ENCODE measurements at regions not wholly inside any gene's neighbourhood (a gene's known extent, or its start where the extent isn't known, plus 50 kb on each side); places are given as distances from the start of the nearest gene placed in this dataset.
A peak's percentile ranks its signal among the peaks of the same experiment; 100 is the strongest.

GRCh38 chr16:88325976-88326375 is 56.8 kb upstream of the ZNF469 start:
- H2BK5ac ChIP-seq (ENCODE audit: low read depth, low read length, poor library complexity, severe bottlenecking), result no peak overlapping the region
- H3K27ac ChIP-seq (ENCODE audit: low read length, poor library complexity, severe bottlenecking), result no peak overlapping the region
- H3K14ac ChIP-seq (ENCODE audit: low read length in 2 of 2), result peak overlapping the region in 1 of 2 experiments; percentile 85
- H3K4me2 ChIP-seq (ENCODE audit: low read length, poor library complexity, severe bottlenecking), result no peak overlapping the region
- no peak overlapping the region for H3K18ac ChIP-seq (ENCODE audit: low read depth in 1 of 2, low read length in 2 of 2)
- H3K27me3 ChIP-seq (ENCODE audit: control insufficient read depth in 1 of 2, insufficient read depth in 1 of 2, low read length in 2 of 2), result no peaks in the 10 kb centered on the region
- no peak overlapping the region for H2BK120ac ChIP-seq (ENCODE audit: low read depth, low read length)
- H3K4ac ChIP-seq (ENCODE audit: low read depth in 1 of 2, low read length in 2 of 2), result no peak overlapping the region
- H2BK15ac ChIP-seq (ENCODE audit: low read depth, poor library complexity, severe bottlenecking), result no peak overlapping the region
- H3K36me3 ChIP-seq (ENCODE audit: control insufficient read depth in 1 of 2, insufficient read depth in 2 of 2, low read depth in 1 of 2, low read length in 2 of 2), result no peaks in the 10 kb centered on the region
- DNase-seq, result no peak
- H3K4me3 ChIP-seq (ENCODE audit: insufficient read depth in 1 of 2, low read depth in 1 of 2, low read length in 2 of 2), result no peak overlapping the region
- no peak overlapping the region for H3K9ac ChIP-seq (ENCODE audit: low read length)
- H2AFZ ChIP-seq (ENCODE audit: low read depth, low read length), result no peak overlapping the region
- H2BK12ac ChIP-seq (ENCODE audit: low read length in 2 of 2), result peak overlapping the region in 1 of 2 experiments; percentile 92
- WGBS, result 89% methylated on average over 3 of the region's 3 CpGs
- no peak overlapping the region for H3K23ac ChIP-seq (ENCODE audit: low read length in 2 of 2)
- no peak overlapping the region for H2AK5ac ChIP-seq (ENCODE audit: low read length, severe bottlenecking)
- H3K4me1 ChIP-seq (ENCODE audit: control insufficient read depth, insufficient read depth, low read depth, low read length), result peaks cover 19% of the 10 kb centered on the region
- no peak overlapping the region for H4K8ac ChIP-seq (ENCODE audit: low read length)
- peak overlapping the region; percentile 63 for H4K91ac ChIP-seq (ENCODE audit: low read length)
- no peaks in the 10 kb centered on the region for H3K79me1 ChIP-seq (replicated peaks; ENCODE audit: low read length, poor library complexity, severe bottlenecking)
- peaks cover 3% of the 10 kb centered on the region for H3K9me3 ChIP-seq (ENCODE audit: control insufficient read depth, low read length)

DNA sequence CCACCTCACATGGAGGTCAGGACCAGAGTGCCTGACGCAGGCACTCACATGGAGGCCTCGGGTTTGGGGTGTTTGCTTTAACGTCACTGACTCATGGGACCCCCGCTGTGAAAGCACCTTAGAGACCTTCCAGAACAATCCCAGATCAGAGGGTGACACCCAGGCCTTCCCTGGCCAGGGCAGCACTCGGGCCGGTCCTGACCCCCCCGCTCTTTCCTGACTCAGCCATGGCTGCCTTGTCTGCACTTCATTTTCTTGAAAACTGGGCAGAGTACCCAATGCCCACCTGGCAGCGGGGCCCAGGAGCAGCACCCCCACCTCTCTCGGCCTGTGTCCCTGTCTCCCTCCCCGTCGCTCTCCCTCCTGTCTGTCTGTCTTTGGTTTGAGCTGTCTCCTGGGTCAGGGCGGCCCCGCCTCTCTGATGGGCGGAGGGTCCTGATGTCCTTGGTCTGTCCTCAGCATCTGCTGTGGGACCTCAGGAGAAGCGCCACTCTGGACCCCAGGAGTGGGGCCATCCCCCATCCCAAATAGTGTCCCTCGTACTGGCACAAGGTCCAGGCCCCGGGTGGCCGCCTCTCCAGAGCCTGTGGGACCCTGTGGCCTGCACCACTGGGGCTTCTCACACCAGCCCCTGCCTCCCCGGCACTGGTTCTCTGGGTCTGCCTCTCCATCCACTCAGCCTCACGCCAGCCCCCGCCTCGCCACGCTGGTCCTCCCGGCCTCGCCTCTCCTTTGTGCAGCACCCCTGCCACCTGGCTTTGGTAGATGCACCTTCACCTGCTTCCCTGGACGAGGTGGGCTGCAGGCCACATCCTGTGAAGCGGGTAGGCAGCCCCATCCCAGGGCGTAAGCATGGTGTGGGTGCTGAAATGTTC is 55.9 kb upstream of the ZNF469 start:
- H3K4ac ChIP-seq (ENCODE audit: low read depth in 1 of 2, low read length in 2 of 2), result no peak overlapping the region
- peaks cover 24% of the 10 kb centered on the region for H3K4me1 ChIP-seq (ENCODE audit: control insufficient read depth, insufficient read depth, low read depth, low read length)
- no peak overlapping the region for H4K8ac ChIP-seq (ENCODE audit: low read length)
- no peak overlapping the region for H2BK5ac ChIP-seq (ENCODE audit: low read depth, low read length, poor library complexity, severe bottlenecking)
- H3K9me3 ChIP-seq (ENCODE audit: control insufficient read depth, low read length), result no peaks in the 10 kb centered on the region
- H3K4me2 ChIP-seq (ENCODE audit: low read length, poor library complexity, severe bottlenecking), result no peak overlapping the region
- peak overlapping the region in 1 of 2 experiments; percentile 35 for H3K18ac ChIP-seq (ENCODE audit: low read depth in 1 of 2, low read length in 2 of 2)
- H3K23ac ChIP-seq (ENCODE audit: low read length in 2 of 2), result no peak overlapping the region
- H3K27ac ChIP-seq (ENCODE audit: low read length, poor library complexity, severe bottlenecking), result no peak overlapping the region
- 95% methylated on average over 28 of the region's 28 CpGs for WGBS
- H2BK15ac ChIP-seq (ENCODE audit: low read depth, poor library complexity, severe bottlenecking), result peak overlapping the region; percentile 50
- H2AK5ac ChIP-seq (ENCODE audit: low read length, severe bottlenecking), result peak overlapping the region; percentile 50
- no peak overlapping the region for H3K4me3 ChIP-seq (ENCODE audit: insufficient read depth in 1 of 2, low read depth in 1 of 2, low read length in 2 of 2)
- peak overlapping the region; percentile 65 for H4K91ac ChIP-seq (ENCODE audit: low read length)
- no peaks in the 10 kb centered on the region for H3K79me1 ChIP-seq (replicated peaks; ENCODE audit: low read length, poor library complexity, severe bottlenecking)
- no peak overlapping the region for H2AFZ ChIP-seq (ENCODE audit: low read depth, low read length)
- no peak for DNase-seq
- peak overlapping the region; percentile 64 to 78 for H2BK12ac ChIP-seq (ENCODE audit: low read length in 2 of 2)
- H3K9ac ChIP-seq (ENCODE audit: low read length), result no peak overlapping the region
- peak overlapping the region in 1 of 2 experiments; percentile 29 for H3K14ac ChIP-seq (ENCODE audit: low read length in 2 of 2)
- no peak overlapping the region for H2BK120ac ChIP-seq (ENCODE audit: low read depth, low read length)
- no peaks in the 10 kb centered on the region for H3K36me3 ChIP-seq (ENCODE audit: control insufficient read depth in 1 of 2, insufficient read depth in 2 of 2, low read depth in 1 of 2, low read length in 2 of 2)
- no peaks in the 10 kb centered on the region for H3K27me3 ChIP-seq (ENCODE audit: control insufficient read depth in 1 of 2, insufficient read depth in 1 of 2, low read length in 2 of 2)

GRCh38 chr16:88327561-88328312 is 55.0 kb upstream of the ZNF469 start:
- 95% methylated on average over 36 of the region's 36 CpGs for WGBS
- peak overlapping the region; percentile 86 for H4K91ac ChIP-seq (ENCODE audit: low read length)
- H3K14ac ChIP-seq (ENCODE audit: low read length in 2 of 2), result no peak overlapping the region
- H2AK5ac ChIP-seq (ENCODE audit: low read length, severe bottlenecking), result no peak overlapping the region
- no peak overlapping the region for H3K27ac ChIP-seq (ENCODE audit: low read length, poor library complexity, severe bottlenecking)
- H2BK5ac ChIP-seq (ENCODE audit: low read depth, low read length, poor library complexity, severe bottlenecking), result no peak overlapping the region
- no peak overlapping the region for H2AFZ ChIP-seq (ENCODE audit: low read depth, low read length)
- no peaks in the 10 kb centered on the region for H3K79me1 ChIP-seq (replicated peaks; ENCODE audit: low read length, poor library complexity, severe bottlenecking)
- no peak overlapping the region for H2BK120ac ChIP-seq (ENCODE audit: low read depth, low read length)
- DNase-seq, result no peak
- H3K4me3 ChIP-seq (ENCODE audit: insufficient read depth in 1 of 2, low read depth in 1 of 2, low read length in 2 of 2), result no peak overlapping the region
- H3K4me2 ChIP-seq (ENCODE audit: low read length, poor library complexity, severe bottlenecking), result no peak overlapping the region
- H3K9me3 ChIP-seq (ENCODE audit: control insufficient read depth, low read length), result no peaks in the 10 kb centered on the region
- no peak overlapping the region for H3K23ac ChIP-seq (ENCODE audit: low read length in 2 of 2)
- H3K4ac ChIP-seq (ENCODE audit: low read depth in 1 of 2, low read length in 2 of 2), result peak overlapping the region in 1 of 2 experiments; percentile 7
- peak overlapping the region; percentile 51 for H4K8ac ChIP-seq (ENCODE audit: low read length)
- peak overlapping the region; percentile 43 to 78 for H2BK12ac ChIP-seq (ENCODE audit: low read length in 2 of 2)
- H3K18ac ChIP-seq (ENCODE audit: low read depth in 1 of 2, low read length in 2 of 2), result peak overlapping the region in 1 of 2 experiments; percentile 54
- H3K4me1 ChIP-seq (ENCODE audit: control insufficient read depth, insufficient read depth, low read depth, low read length), result peaks cover 31% of the 10 kb centered on the region
- no peak overlapping the region for H3K9ac ChIP-seq (ENCODE audit: low read length)
- no peaks in the 10 kb centered on the region for H3K36me3 ChIP-seq (ENCODE audit: control insufficient read depth in 1 of 2, insufficient read depth in 2 of 2, low read depth in 1 of 2, low read length in 2 of 2)
- no peaks in the 10 kb centered on the region for H3K27me3 ChIP-seq (ENCODE audit: control insufficient read depth in 1 of 2, insufficient read depth in 1 of 2, low read length in 2 of 2)
- H2BK15ac ChIP-seq (ENCODE audit: low read depth, poor library complexity, severe bottlenecking), result peak overlapping the region; percentile 37
